ENCODE measurements at regions not wholly inside any gene's neighbourhood (a gene's known extent, or its start where the extent isn't known, plus 50 kb on each side); places are given as distances from the start of the nearest gene placed in this dataset.
"Not testable (repeated sequence)": the region's sequence is repeated elsewhere in the genome, so short reads cannot be mapped to it uniquely, and the experiment has no call there.

GRCh38 chr10:131532745-131533341 is 221.3 kb upstream of the TCERG1L start:
- no peak for DNase-seq (ENCODE audit: low spot score)

GRCh38 chr10:131533846-131534526 is 222.5 kb upstream of the TCERG1L start:
- DNase-seq (ENCODE audit: low spot score) = no peak

DNA sequence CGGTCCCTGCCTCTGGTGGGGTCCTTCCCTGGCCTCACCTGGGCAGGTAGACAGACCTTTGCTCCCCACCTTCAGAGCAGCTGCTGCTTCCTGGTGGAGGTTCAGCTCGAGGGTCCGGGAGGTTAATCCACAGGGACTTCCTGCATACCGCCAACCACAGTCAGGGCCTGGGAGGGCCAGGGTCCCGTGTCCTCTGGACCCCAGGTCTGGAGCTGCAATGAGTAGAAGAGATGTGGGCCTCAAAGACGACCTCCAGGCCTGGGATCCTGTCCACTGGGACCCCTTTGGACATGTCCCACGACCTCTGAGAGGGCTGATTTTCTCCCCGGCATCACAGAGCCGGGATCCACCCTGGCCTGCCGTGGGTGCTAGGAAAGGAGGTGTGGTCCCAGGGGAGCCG is 223.3 kb upstream of the TCERG1L start:
- DNase-seq (ENCODE audit: low spot score) = no peak

DNA sequence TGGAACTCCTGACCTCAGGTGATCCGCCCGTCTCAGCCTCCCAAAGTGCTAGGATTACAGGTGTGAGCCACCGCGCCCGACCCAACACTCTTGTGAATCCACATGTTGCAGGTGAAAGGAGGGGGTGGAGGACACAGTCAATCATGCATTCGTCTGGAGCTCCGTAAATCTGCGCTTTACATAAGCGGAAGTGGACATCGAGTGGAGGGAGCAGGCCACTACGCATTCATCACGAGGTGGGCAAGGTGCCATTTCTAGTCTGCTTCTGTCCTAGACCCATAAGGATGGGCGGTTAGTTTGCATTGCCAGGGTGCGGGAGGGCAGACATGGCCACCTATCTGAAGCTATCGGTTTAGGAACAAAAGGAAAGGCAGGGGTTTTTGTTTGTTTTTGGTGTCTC is 225.2 kb upstream of the TCERG1L start:
- no peak for DNase-seq (ENCODE audit: low spot score)

DNA sequence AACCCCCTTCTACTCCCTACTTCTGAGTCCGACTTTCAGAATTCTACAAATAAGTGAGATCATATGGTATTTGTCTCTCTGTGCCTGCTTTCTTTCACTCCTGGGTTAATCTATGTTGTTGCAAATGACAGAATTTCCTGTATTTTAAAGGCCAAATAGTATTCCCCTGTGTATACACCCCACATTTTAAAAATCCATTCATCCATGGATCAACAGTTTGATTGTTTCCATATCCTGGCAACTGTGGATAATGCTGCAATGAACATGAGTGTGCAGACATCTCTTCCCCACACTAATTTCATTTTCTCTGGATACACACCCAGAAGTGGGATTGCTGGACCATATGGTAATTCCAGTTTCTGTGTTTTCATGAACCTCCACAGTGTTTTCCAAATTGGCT is 225.8 kb upstream of the TCERG1L start:
- DNase-seq (ENCODE audit: low spot score) = no peak

DNA sequence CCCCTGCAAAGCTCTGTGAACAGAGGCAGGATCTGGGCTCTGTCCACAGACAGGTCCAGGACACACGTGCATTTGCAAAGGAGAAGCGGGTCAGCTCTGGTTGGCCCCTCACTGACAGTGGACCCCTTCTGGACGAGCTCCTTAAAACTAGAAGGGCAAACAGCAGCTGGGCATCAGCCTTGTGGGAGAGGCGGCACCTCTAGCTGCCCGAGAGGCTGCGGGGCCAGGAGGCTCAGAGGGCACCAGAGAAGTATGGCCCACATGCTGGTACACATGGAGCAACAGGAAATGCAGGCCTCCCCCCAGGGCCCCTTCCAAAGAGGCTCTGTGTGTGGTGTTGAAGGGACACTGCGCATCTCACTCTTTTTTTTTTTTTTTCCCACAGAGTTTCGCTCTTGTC is 233.0 kb upstream of the TCERG1L start:
- DNase-seq (ENCODE audit: low spot score) = no peak

- no peak for DNase-seq (ENCODE audit: low spot score)
Measured at GRCh38 chr10:131546086-131546810, 234.7 kb upstream of the TCERG1L start.

DNA sequence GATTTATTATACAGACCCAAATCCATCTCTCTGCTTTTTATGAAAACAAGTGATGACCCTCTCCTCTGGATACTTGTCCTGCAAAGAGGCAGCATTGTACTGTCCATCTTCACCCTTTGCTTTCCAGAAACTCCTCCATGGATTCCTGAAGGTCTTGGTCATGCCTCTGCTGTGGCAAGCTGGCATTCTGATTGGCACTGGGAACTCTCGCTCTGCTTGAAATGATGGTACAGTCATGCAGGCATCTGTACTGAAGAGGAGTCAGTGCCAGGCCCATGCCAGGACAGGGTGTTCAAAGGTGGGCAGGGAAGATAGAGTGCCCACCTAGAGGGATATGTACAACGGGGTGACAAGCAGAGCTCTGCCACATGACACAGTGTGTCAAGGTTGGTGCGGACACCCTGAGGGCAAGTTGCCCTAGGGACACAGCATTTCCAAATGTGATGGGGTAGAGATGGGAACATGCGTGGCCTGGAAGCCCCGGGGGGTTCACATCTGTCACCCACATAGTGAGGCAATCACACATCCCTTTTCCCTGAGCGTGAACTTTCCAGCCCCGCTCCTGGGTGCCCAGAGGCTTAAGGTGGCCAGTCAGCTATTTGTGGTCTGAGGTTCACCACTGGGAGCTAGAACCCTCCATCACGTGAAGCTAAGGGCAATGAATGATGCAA is 235.7 kb upstream of the TCERG1L start:
- DNase-seq (ENCODE audit: low spot score) = no peak

DNA sequence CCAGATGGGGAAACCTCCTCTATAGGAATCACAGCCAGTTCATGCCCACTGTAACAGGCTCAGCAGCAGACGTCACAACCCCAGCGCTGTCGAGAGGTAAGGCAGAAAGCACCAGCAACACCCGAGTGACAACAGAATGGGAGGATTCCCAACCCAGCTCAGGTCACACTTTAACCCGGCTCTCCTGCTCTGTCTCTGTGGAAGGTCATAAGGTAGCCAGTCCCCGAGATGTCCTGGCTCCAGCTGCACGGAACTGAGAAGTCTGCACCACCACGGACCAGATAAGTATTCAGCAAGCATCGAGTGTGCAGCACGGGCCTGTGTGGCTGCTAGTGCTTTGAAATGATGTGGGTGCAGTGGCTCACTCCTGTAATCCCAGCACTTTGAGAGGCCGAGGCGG is 236.7 kb upstream of the TCERG1L start:
- no peak for DNase-seq (ENCODE audit: low spot score)

DNA sequence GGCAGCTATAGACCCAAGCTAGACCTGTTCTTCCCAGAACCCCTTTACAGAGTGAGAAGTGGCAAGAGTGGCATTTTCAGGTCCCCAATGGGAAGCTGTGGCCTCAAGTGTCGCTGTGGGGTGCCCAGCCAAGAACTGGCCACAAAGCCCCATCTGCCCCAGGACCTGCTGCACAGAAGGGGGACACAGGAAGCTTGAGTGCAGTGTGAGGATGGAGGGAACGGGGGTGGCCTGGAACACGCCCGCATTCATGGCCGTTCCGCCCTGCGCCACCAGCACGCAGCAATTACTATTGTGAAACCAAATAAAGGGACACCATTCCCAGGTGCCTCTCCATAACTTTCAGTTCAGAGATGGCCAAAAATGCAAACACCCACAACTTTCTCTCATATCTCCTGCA is 237.6 kb upstream of the TCERG1L start:
- no peak for DNase-seq (ENCODE audit: low spot score)

GRCh38 chr10:131553121-131553520 is 241.6 kb upstream of the TCERG1L start:
- no peak for DNase-seq (ENCODE audit: low spot score)

GRCh38 chr10:131553581-131553980 is 242.1 kb upstream of the TCERG1L start:
- DNase-seq (ENCODE audit: low spot score) = no peak

DNA sequence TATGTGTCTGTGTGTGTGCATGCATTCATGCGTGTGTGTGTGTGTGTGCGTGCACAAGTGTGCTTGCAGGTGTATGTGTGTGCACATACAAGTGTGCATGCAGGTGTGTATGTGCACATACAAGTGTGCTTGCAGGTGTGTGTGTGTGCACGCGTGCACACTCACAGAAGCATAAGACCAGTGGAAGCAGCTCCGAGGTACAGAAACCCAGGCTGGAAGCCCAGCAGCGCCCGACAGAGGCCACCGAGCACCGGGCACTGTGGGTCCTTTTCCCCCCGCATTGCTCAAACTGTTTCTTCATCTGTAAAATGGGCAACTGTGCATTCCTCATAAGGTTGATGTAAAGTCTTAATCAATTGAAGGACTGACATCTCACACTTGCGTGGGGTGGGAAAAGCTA is 243.3 kb upstream of the TCERG1L start:
- no peak for DNase-seq (ENCODE audit: low spot score)

DNA sequence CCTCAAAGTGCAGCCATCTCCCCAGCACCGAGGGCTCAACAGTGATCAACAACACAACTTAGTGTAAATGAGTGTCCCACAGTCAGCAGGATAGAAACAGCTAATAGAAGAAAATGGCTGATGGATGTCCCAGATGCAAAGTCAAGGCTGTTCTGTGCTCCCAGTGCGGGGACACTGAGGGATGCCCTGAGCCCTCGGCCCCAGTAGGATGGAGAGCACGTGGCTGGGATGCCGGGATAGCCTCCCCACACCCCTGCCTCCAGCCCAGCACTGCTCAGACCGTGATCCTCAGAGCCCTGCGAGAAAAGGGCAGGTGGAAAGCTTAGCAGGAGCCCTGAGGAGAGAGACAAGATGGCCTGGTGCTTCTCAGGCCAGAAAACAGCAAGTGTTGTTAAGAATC is 243.9 kb upstream of the TCERG1L start:
- no peak for DNase-seq (ENCODE audit: low spot score)

GRCh38 chr10:131556061-131556896 is 244.8 kb upstream of the TCERG1L start:
- no peak for DNase-seq (ENCODE audit: low spot score)

DNA sequence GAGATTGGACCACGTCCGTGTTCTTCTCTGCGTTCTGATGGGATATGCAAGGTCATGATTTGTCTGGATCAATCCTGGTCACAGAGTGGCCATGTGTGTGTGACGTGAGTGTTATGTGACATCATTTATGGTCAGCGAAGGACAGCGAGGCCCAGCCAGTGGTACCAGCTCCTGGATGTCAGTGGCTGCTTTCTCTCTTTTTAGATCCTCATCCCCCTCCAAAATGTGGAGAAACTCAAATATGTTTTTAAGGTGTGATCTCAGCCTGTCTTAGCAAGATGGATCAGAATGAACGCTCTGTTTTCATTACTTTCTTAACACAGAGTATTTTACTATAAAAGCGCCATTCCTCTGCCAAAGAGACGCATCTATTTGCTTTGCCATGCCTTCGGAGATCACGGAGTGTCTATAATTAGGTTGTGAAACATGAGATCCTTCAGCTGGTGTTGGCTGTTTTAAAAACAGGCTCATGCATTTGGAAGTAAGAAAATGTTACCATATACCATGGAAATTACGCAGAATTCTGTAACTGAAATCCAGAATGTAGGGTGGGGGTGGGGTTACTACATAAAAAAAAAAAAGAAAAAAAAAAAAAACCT is 245.5 kb upstream of the TCERG1L start:
- no peak for DNase-seq (ENCODE audit: low spot score)

- not testable (repeated sequence) for DNase-seq (ENCODE audit: low spot score)
Measured at GRCh38 chr10:131557956-131558355, 246.4 kb upstream of the TCERG1L start.

DNA sequence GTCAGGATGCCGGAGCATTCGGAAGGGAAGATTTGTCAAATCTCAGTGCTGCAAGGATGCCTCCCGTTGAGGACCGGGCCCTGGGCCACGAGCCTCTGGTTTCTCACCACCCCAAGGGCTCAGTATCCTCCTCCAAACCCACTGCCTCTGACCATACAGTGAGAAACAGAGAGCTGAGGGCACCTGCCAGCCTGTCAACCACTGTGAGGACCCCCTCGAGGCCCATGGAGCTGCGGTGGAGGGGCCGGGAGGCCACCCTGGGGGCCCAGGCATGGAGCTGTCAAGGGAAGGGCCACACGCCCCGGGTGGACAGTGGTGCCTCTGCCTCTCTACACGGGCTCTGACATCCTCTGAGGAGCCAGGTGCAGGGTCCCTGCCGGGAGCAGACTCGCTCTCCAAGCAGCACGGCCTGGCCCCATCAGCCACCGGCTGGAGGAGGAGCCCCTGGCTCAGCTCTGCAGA is 248.0 kb upstream of the TCERG1L start:
- no peak for DNase-seq (ENCODE audit: low spot score)

DNA sequence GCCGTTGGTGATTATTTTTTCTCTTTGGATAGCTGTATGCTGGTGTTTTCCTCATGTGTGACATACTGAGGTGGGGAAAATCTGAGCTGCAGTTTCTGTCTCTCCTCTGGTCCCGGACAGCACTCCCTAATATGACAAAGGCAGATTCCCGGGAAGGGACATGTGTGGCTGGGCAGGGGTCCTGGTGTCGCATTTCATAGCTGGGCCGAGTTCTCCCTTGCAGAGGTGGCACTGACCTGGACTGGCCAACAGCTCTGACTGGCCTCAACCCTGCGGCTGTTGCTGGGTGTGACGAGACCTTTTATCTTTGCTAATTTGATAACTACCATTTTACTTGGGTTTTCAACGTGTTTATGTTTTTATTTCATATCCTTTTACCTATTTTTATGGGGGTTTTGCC is 248.6 kb upstream of the TCERG1L start:
- no peak for DNase-seq (ENCODE audit: low spot score)

DNA sequence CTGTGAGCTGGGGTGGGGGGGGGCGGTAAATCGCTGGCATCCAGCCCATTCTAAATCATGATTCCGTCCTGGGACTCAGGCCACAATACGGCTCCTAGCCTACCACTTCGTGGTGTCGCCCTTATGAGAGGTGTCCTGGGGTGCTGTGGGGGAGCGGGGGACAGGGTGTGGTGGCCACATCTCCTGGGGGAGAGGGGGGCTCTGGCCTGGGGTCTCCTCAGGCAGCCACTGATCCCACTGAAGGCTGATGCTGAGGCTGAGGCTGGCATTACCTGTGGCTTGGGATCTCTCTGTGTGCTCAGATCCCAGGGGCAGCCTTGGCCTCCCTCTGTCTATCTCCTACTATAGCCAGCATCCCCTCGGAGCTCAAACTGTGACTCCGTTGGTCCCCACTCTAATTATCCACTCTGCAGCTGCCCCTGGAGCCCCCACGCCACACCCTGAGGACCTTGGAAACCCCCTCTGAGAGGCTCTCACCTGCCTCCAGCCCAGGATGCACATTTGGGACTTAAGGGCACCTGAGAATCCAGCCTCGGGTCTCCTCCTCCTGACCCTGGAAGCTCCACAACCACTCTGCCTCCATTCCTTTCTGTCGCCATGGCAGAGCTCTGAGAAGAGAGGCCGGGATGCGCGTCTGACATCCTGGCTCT is 249.3 kb upstream of the TCERG1L start:
- no peak for DNase-seq (ENCODE audit: low spot score)

- no peak for DNase-seq (ENCODE audit: low spot score)
Measured at GRCh38 chr10:131561897-131562296, 250.4 kb upstream of the TCERG1L start.

Measured in COLO829 (cell line).